Ramos (cell line): ENCODE measurements at regions not wholly inside any gene's neighbourhood (a gene's known extent, or its start where the extent isn't known, plus 50 kb on each side); places are given as distances from the start of the nearest gene placed in this dataset.
"Not testable (repeated sequence)": the region's sequence is repeated elsewhere in the genome, so short reads cannot be mapped to it uniquely, and the experiment has no call there.

ENCODE experiments used
- in situ Hi-C: fragments of 300-500 bp; cut with MboI; formaldehyde crosslinking; loops from one replicate; pipeline ENCODE4 v1.14.3; 2022; ENCODE audit warnings: low sequenced_read_pairs; ENCODE audit not compliant: unreplicated experiment

- in situ Hi-C loops: no loop called here
Observed at GRCh38 chr9:113664181-113664875, 200.8 kb downstream of the RGS3 start.

- in situ Hi-C loops: no loop called here
Observed at GRCh38 chr9:113665064-113665463, 201.5 kb downstream of the RGS3 start.

- in situ Hi-C loops: no loop called here
Observed at GRCh38 chr9:113665756-113666155, 202.2 kb downstream of the RGS3 start.

GRCh38 chr9:113668061-113668460 lies 204.5 kb downstream of the RGS3 start:
- in situ Hi-C loops: no loop called here

- in situ Hi-C loops: no loop called here
Observed at GRCh38 chr9:113669522-113670115, 206.1 kb downstream of the RGS3 start.

GRCh38 chr9:113673726-113674125 lies 202.4 kb upstream of the ZNF618 start:
- in situ Hi-C loops: no loop called here

- in situ Hi-C loops: no loop called here
Observed at GRCh38 chr9:113674436-113674835, 201.7 kb upstream of the ZNF618 start.

- in situ Hi-C loops: no loop called here
Observed at GRCh38 chr9:113675475-113675941, 200.6 kb upstream of the ZNF618 start.

- in situ Hi-C loops: no loop called here
Observed at GRCh38 chr9:113677057-113677456, 199.1 kb upstream of the ZNF618 start.

GRCh38 chr9:113677569-113677968 lies 198.5 kb upstream of the ZNF618 start:
- in situ Hi-C loops: no loop called here

GRCh38 chr9:113678119-113678858 lies 197.8 kb upstream of the ZNF618 start:
- in situ Hi-C loops: no loop called here

- in situ Hi-C loops: no loop called here
Observed at GRCh38 chr9:113678859-113679256, 197.3 kb upstream of the ZNF618 start.

- in situ Hi-C loops: no loop called here
Observed at GRCh38 chr9:113682297-113682771, 193.8 kb upstream of the ZNF618 start.

- in situ Hi-C loops: not testable (repeated sequence)
Observed at GRCh38 chr9:113685636-113686035, 190.5 kb upstream of the ZNF618 start.

- in situ Hi-C loops: no loop called here
Observed at GRCh38 chr9:113687107-113687679, 188.9 kb upstream of the ZNF618 start.

GRCh38 chr9:113687680-113688371 lies 188.3 kb upstream of the ZNF618 start:
- in situ Hi-C loops: no loop called here

- in situ Hi-C loops: no loop called here
Observed at GRCh38 chr9:113690055-113690740, 185.9 kb upstream of the ZNF618 start.

- in situ Hi-C loops: no loop called here
Observed at GRCh38 chr9:113692256-113692655, 183.9 kb upstream of the ZNF618 start.

GRCh38 chr9:113694912-113695311 lies 181.2 kb upstream of the ZNF618 start:
- in situ Hi-C loops: no loop called here

GRCh38 chr9:113695440-113695851 lies 180.7 kb upstream of the ZNF618 start:
- in situ Hi-C loops: no loop called here
